Breast epithelium (tissue), 4 donors: ENCODE measurements at regions not wholly inside any gene's neighbourhood (a gene's known extent, or its start where the extent isn't known, plus 50 kb on each side); places are given as distances from the start of the nearest gene placed in this dataset.

ENCODE experiments used
- DNase-seq, 2 donors: peaks; one replicate each; pipeline ENCODE4 v3.0.0-alpha.2; 2019; ENCODE audit warnings: low spot score in 2 of 2
- H3K27ac ChIP-seq, 2 donors: fragments of 200-600 bp; sonication (generic) in 1 of 2; one replicate each; pipeline ENCODE4 v1.5.1; 2016 to 2019; ENCODE audit warnings: mild to moderate bottlenecking in 1 of 2
- H3K27me3 ChIP-seq, 2 donors: fragments of 200-600 bp; sonication (generic) in 1 of 2; one replicate each; pipeline versions ENCODE4 v1.5.1 to v1.6.0; 2017 to 2019; ENCODE audit warnings: control low read depth in 1 of 2, mild to moderate bottlenecking in 1 of 2
- H3K36me3 ChIP-seq: fragments of 200-600 bp; one replicate; pipeline ENCODE4 v1.5.1; 2019
- H3K4me1 ChIP-seq, 2 donors: fragments of 200-600 bp; sonication (generic); one replicate each; pipeline ENCODE4 v1.5.1; 2016 to 2019; ENCODE audit warnings: control low read depth in 1 of 2
- H3K4me3 ChIP-seq, 3 donors: fragments of 200-600 bp; sonication (generic); 1 replicate in 2 of 3; 2 replicates in 1 of 3; pipeline ENCODE4 v1.5.1; 2016 to 2019; ENCODE audit warnings: mild to moderate bottlenecking in 3 of 3, moderate library complexity in 2 of 3
- H3K9me3 ChIP-seq, 2 donors: fragments of 200-600 bp; sonication (generic) in 1 of 2; one replicate each; pipeline ENCODE4 v1.5.1; 2016 to 2019; ENCODE audit warnings: control low read depth in 1 of 2
- CTCF ChIP-seq, 3 donors: fragments of 450-650 bp; IDR thresholded peaks; one replicate each; pipeline ENCODE4 v1.5.1; 2016 to 2017; ENCODE audit warnings: antibody characterized with exemption in 3 of 3, mild to moderate bottlenecking in 3 of 3, moderate library complexity in 3 of 3
- POLR2A ChIP-seq: fragments of 450-650 bp; IDR thresholded peaks from one replicate; pipeline ENCODE4 v1.6.1; 2016; ENCODE audit warnings: antibody characterized with exemption, mild to moderate bottlenecking, moderate library complexity
- POLR2AphosphoS5 ChIP-seq, 3 donors: sonication (generic); formaldehyde crosslinking; IDR thresholded peaks; one replicate each; pipeline ENCODE4 v1.6.1; 2017; ENCODE audit warnings: antibody characterized with exemption in 3 of 3
- intact Hi-C: fragments of 100-400 bp; cut with DNase I; formaldehyde crosslinking; loops from one replicate; pipeline ENCODE4 v1.15.1; 2023; ENCODE audit warnings: low total_unique reads

GRCh38 chr11:8784954-8785353, 102.4 kb downstream of the RPL27A start:
- intact Hi-C loops = no loop called here
- Histone ChIP-seq H3K9me3 (no peaks in the 10 kb centered on the region), H3K27me3 (no peaks in the 10 kb centered on the region), H3K4me3 (no peak overlapping the region), H3K36me3 (no peaks in the 10 kb centered on the region), H3K4me1 (no peaks in the 10 kb centered on the region), H3K27ac (peak overlapping the region; percentile 21 to 61)
- TF ChIP-seq POLR2AphosphoS5 (IDR thresholded peaks at IDR 0.05) (no peak), POLR2A (no peak), CTCF (IDR thresholded peaks at IDR 0.05) (no peak)
- no peak for DNase-seq

- Histone ChIP-seq H3K27ac (peak overlapping the region; percentile 21 to 61), H3K9me3 (no peaks in the 10 kb centered on the region), H3K4me1 (no peaks in the 10 kb centered on the region), H3K4me3 (no peak overlapping the region), H3K36me3 (no peaks in the 10 kb centered on the region), H3K27me3 (no peaks in the 10 kb centered on the region)
- TF ChIP-seq POLR2A = no peak
- TF ChIP-seq CTCF (IDR thresholded peaks at IDR 0.05) = no peak
- no peak for TF ChIP-seq POLR2AphosphoS5 (IDR thresholded peaks at IDR 0.05)
- DNase-seq = no peak
- intact Hi-C loops = no loop called here
These were observed 102.9 kb downstream of the RPL27A start for GRCh38 chr11:8785457-8785856.

GRCh38 chr11:8785998-8786397, 103.4 kb downstream of the RPL27A start:
- H3K27ac ChIP-seq = peak overlapping the region in 1 of 2 donors; percentile 61
- TF ChIP-seq CTCF (IDR thresholded peaks at IDR 0.05) (no peak), POLR2AphosphoS5 (IDR thresholded peaks at IDR 0.05) (no peak), POLR2A (no peak)
- no peaks in the 10 kb centered on the region for H3K9me3 ChIP-seq
- H3K27me3 ChIP-seq = no peaks in the 10 kb centered on the region
- no peaks in the 10 kb centered on the region for H3K4me1 ChIP-seq
- no peak overlapping the region for H3K4me3 ChIP-seq
- intact Hi-C loops = no loop called here
- no peaks in the 10 kb centered on the region for H3K36me3 ChIP-seq
- DNase-seq = no peak

- Histone ChIP-seq H3K9me3 (no peaks in the 10 kb centered on the region), H3K27ac (peak overlapping the region; percentile 15 to 55), H3K27me3 (no peaks in the 10 kb centered on the region), H3K36me3 (no peaks in the 10 kb centered on the region), H3K4me3 (no peak overlapping the region), H3K4me1 (no peaks in the 10 kb centered on the region)
- intact Hi-C loops = no loop called here
- peak in 1 of 3 donors; percentile 19 for TF ChIP-seq CTCF (IDR thresholded peaks at IDR 0.05)
- TF ChIP-seq POLR2AphosphoS5 (IDR thresholded peaks at IDR 0.05) = no peak
- DNase-seq = no peak
These were observed 104.3 kb downstream of the RPL27A start for GRCh38 chr11:8786933-8787332.

DNA sequence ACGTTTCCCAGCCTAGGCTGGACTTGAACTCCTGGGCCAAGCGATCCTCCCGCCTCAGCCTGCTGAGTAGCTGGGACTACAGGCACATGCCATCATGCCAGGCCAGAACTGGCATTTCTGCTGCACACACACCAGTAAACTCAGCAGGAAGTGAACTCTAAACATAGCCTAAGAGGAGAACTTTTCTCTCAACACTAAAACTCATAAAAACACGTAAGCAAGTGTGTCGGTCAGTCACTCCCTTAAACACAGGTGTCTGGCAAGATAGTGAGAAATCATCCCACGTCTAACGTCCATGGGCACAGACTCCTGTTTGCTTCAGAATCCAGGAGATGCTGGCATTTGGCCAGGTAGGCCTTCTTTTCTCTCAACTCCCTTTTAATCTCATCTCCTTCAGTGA, 104.8 kb downstream of the RPL27A start:
- peak overlapping the region; percentile 15 to 55 for H3K27ac ChIP-seq

More for the DNA sequence above, 104.8 kb downstream of the RPL27A start:
- Histone ChIP-seq H3K4me3 (no peak overlapping the region), H3K4me1 (no peaks in the 10 kb centered on the region), H3K27me3 (no peaks in the 10 kb centered on the region), H3K9me3 (no peaks in the 10 kb centered on the region), H3K36me3 (no peaks in the 10 kb centered on the region)
- TF ChIP-seq POLR2AphosphoS5 (IDR thresholded peaks at IDR 0.05) (peak in 1 of 3 donors; percentile 8), CTCF (IDR thresholded peaks at IDR 0.05) (no peak)
- intact Hi-C loops = no loop called here
- no peak for DNase-seq
